Kidney (tissue), 13 donors: ENCODE measurements at regions not wholly inside any gene's neighbourhood (a gene's known extent, or its start where the extent isn't known, plus 50 kb on each side); places are given as distances from the start of the nearest gene placed in this dataset.

Source experiments
- DNase-seq, 5 donors: peaks; one replicate each; pipeline ENCODE4 v3.0.0-alpha.2; 2013 to 2020
- FAIRE-seq: peaks from 2 replicates; lab custom pipeline; 2012; peaks lifted over from hg19 to GRCh38; lab: Jason Lieb, UNC
- H3K27ac ChIP-seq, 2 donors: one replicate each; pipeline ENCODE4 v1.7.0; 2013; ENCODE audit warnings: low read depth in 2 of 2, low read length in 2 of 2, inconsistent platforms in 1 of 2
- H3K27me3 ChIP-seq: one replicate; pipeline ENCODE4 v1.7.1; 2013; ENCODE audit warnings: low read length, inconsistent platforms; ENCODE audit not compliant: control insufficient read depth, insufficient read depth
- H3K36me3 ChIP-seq, 3 donors: one replicate each; pipeline versions ENCODE4 v1.7.0 to v1.7.1; 2013; ENCODE audit warnings: low read length in 3 of 3, control low read depth in 1 of 3, inconsistent platforms in 1 of 3; ENCODE audit not compliant: insufficient read depth in 3 of 3, control insufficient read depth in 2 of 3
- H3K4me1 ChIP-seq, 3 donors: one replicate each; pipeline versions ENCODE4 v1.7.0 to v1.7.1; 2013; ENCODE audit warnings: low read length in 3 of 3, inconsistent platforms in 1 of 3, low read depth in 1 of 3; ENCODE audit not compliant: control insufficient read depth in 2 of 3, insufficient read depth in 2 of 3
- H3K4me3 ChIP-seq, 3 donors: one replicate each; pipeline versions ENCODE4 v1.7.0 to v1.8.1; 2013; ENCODE audit warnings: low read length in 3 of 3, control low read depth in 1 of 3, inconsistent platforms in 1 of 3
- H3K9ac ChIP-seq, 3 donors: one replicate each; pipeline versions ENCODE4 v1.7.0 to v1.7.1; 2013; ENCODE audit warnings: low read length in 3 of 3, control low read depth in 1 of 3, inconsistent platforms in 1 of 3
- H3K9me3 ChIP-seq, 3 donors: one replicate each; pipeline versions ENCODE4 v1.7.0 to v1.7.1; 2013; ENCODE audit warnings: low read length in 3 of 3, control low read depth in 1 of 3, inconsistent platforms in 1 of 3; ENCODE audit not compliant: control insufficient read depth in 2 of 3, insufficient read depth in 1 of 3
- CTCF ChIP-seq: IDR thresholded peaks from 3 replicates; pipeline ENCODE4 v1.5.1; 2012; ENCODE audit warnings: mild to moderate bottlenecking, moderate library complexity, borderline replicate concordance; ENCODE audit not compliant: insufficient read depth; ENCODE audit errors: extremely low read depth
- intact Hi-C: fragments of 100-400 bp; cut with DNase I; formaldehyde crosslinking; loops from one replicate; pipeline ENCODE4 v1.11.1; 2022
- donor health status: control.
- donor health status: control.
- donor health status: control.
- donor health status: control.
- donor health status: control.
- donor health status: DM: yes; HTN: yes; CAD: no.
- donor health status: Normal renal cell carcinoma (clear cell type).

GRCh38 chr11:71133946-71134345 is 118.4 kb downstream of the SHANK2 start:
- FAIRE-seq (no peak), DNase-seq (peak in 1 of 5 donors; percentile 26)
- Histone ChIP-seq H3K36me3 (no peaks in the 10 kb centered on the region), H3K27me3 (no peaks in the 10 kb centered on the region), H3K9ac (no peak overlapping the region), H3K27ac (no peak overlapping the region), H3K4me3 (no peak overlapping the region), H3K9me3 (no peaks in the 10 kb centered on the region), H3K4me1 (no peaks in the 10 kb centered on the region)
- intact Hi-C loops = no loop called here
- TF ChIP-seq CTCF = no peak

- Histone ChIP-seq H3K36me3 (no peaks in the 10 kb centered on the region), H3K4me3 (no peak overlapping the region), H3K9me3 (no peaks in the 10 kb centered on the region), H3K9ac (no peak overlapping the region), H3K27ac (no peak overlapping the region), H3K4me1 (no peaks in the 10 kb centered on the region), H3K27me3 (no peaks in the 10 kb centered on the region)
- no peak for TF ChIP-seq CTCF
- intact Hi-C loops = no loop called here
- DNase-seq (peak in 1 of 5 donors; percentile 48), FAIRE-seq (no peak)
Observed at GRCh38 chr11:71131861-71132260, 120.5 kb downstream of the SHANK2 start.

DNA sequence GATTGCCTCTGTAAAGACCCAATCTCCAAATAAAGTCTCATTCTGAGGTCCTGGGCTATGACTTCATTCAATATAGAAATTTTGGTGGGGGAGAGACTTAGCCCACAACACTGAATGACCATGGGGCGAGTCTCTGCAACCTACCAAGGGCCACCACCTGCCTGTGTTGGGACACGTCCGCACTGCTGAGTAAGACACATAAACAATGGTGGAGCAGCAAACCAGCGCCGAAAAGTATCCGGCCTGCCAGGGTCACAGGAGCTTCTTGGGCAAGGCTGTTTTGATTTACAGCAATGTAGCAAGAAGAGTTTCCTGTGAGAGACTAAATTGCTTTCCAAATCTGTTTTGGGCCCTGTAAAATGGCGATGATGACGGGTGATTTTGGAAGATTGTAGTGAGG is 122.3 kb downstream of the SHANK2 start:
- no peak overlapping the region for H3K9ac ChIP-seq
- no peak for TF ChIP-seq CTCF
- no peaks in the 10 kb centered on the region for H3K4me1 ChIP-seq
- H3K27me3 ChIP-seq = no peaks in the 10 kb centered on the region
- H3K27ac ChIP-seq = no peak overlapping the region
- no peak for FAIRE-seq
- H3K4me3 ChIP-seq = no peak overlapping the region
- intact Hi-C loops = no loop called here
- no peaks in the 10 kb centered on the region for H3K9me3 ChIP-seq
- DNase-seq = peak in 1 of 5 donors; percentile 21
- H3K36me3 ChIP-seq = no peaks in the 10 kb centered on the region

DNA sequence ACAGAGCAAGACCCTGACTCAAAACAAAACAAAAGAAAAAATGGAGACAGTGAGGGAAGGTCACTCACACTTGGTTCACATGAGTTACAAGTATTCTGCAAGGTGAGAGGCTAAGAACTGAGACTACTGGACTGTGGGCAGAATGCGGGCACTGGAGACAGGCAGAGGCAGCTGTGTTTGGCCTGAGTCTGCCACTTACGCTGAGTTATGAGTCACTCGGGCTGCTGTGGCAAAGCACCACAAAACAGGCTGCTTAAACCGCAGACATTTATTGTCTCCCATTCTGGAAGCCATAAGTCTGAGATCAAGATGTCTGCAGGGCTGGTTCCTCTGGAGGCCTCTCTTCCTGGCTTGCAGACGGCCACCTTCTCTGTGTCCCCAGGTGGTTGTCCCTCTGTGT is 122.8 kb downstream of the SHANK2 start:
- Histone ChIP-seq H3K9me3 (no peaks in the 10 kb centered on the region), H3K9ac (no peak overlapping the region), H3K27ac (no peak overlapping the region), H3K4me1 (no peaks in the 10 kb centered on the region), H3K27me3 (no peaks in the 10 kb centered on the region), H3K36me3 (no peaks in the 10 kb centered on the region), H3K4me3 (no peak overlapping the region)
- intact Hi-C loops = no loop called here
- no peak for TF ChIP-seq CTCF
- FAIRE-seq (no peak), DNase-seq (peak in 1 of 5 donors; percentile 26)
